ENCODE measurements at regions not wholly inside any gene's neighbourhood (a gene's known extent, or its start where the extent isn't known, plus 50 kb on each side); places are given as distances from the start of the nearest gene placed in this dataset.

DNA sequence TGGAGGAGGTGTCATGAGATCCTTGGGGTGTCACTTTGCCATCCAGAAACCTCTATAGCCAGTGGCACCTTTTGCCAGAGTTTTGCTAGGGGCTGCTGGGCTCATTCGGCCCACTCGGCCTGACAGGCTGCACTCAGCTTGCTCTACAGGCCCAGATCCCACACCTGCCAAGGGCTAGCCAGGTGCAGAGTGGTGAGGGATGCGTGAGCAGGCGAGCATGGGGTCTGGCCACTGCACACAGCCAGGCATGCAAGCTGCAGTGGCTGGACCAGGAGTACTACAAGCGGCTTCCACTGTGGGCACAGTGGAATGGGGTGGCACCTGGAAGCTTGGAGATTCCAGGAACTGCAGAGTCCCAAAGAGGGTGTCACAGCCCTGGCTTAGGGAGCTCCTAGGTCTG is 372.7 kb downstream of the CHSY3 start:
- Histone ChIP-seq H3K9me3 (ENCODE audit: low read depth, low read length) (no peaks in the 10 kb centered on the region), H3K4me3 (no peak overlapping the region), H3K36me3 (ENCODE audit: insufficient read depth, low read length) (no peaks in the 10 kb centered on the region), H3K9ac (ENCODE audit: insufficient read length) (no peak overlapping the region), H3K27ac (no peak overlapping the region)
- no peak for DNase-seq (ENCODE audit: low read depth, low spot score)
- TF ChIP-seq POLR2AphosphoS5 (IDR thresholded peaks at IDR 0.05; ENCODE audit: borderline replicate concordance, low read depth, low read length) = no peak
- TF ChIP-seq EZH2 (IDR thresholded peaks at IDR 0.05) = no peak
- TF ChIP-seq FOXP2 (optimal IDR thresholded peaks at IDR 0.05; ENCODE audit: control extremely low read depth, extremely low read length, insufficient read depth) = no peak

DNA sequence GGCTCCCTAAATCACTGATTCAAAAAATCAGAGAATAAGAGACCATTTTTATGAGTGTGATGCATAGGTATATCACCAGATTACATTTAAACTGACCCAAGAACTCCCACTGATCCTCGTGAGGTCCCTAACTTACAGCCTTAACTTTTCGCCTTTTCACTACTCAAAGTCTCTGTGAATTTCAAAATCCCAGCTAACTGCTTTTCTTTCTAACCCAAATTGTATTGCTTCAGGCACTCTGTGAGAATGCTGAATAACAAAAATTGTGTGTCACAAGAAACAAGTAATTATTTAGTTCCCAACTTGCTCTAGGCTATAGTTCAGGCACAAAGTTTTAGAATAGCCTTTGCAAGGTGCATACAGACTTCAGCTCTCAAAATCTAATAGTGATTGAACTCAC is 368.6 kb downstream of the CHSY3 start:
- TF ChIP-seq EZH2 (IDR thresholded peaks at IDR 0.05) (no peak), POLR2AphosphoS5 (IDR thresholded peaks at IDR 0.05; ENCODE audit: borderline replicate concordance, low read depth, low read length) (no peak), FOXP2 (optimal IDR thresholded peaks at IDR 0.05; ENCODE audit: control extremely low read depth, extremely low read length, insufficient read depth) (no peak)
- Histone ChIP-seq H3K9me3 (ENCODE audit: low read depth, low read length) (no peaks in the 10 kb centered on the region), H3K4me3 (no peak overlapping the region), H3K27ac (no peak overlapping the region), H3K36me3 (ENCODE audit: insufficient read depth, low read length) (no peaks in the 10 kb centered on the region), H3K9ac (ENCODE audit: insufficient read length) (no peak overlapping the region)
- DNase-seq (ENCODE audit: low read depth, low spot score) = no peak

DNA sequence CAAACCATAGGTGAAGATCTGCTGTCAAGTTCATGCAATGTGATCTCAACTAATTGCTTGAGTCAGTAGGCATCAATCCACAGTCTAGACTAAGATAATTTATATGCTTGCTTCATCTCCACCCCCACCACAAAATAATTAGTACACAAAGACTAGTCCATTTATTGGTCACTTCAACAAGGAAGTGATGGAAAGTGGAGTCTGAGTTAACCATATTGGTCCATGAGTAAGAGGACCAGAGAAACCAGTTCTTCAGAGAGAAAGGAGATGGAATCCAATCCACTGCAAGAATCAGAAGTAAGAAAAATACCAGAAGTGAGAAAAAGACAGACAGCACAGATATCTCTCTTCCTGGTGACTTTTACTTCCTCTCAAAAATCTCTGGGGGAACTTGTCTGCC is 366.5 kb downstream of the CHSY3 start:
- Histone ChIP-seq H3K9me3 (ENCODE audit: low read depth, low read length) (no peaks in the 10 kb centered on the region), H3K27ac (no peak overlapping the region), H3K9ac (ENCODE audit: insufficient read length) (no peak overlapping the region), H3K36me3 (ENCODE audit: insufficient read depth, low read length) (no peaks in the 10 kb centered on the region), H3K4me3 (no peak overlapping the region)
- no peak for DNase-seq (ENCODE audit: low read depth, low spot score)
- TF ChIP-seq POLR2AphosphoS5 (IDR thresholded peaks at IDR 0.05; ENCODE audit: borderline replicate concordance, low read depth, low read length) = no peak
- no peak for TF ChIP-seq EZH2 (IDR thresholded peaks at IDR 0.05)
- TF ChIP-seq FOXP2 (optimal IDR thresholded peaks at IDR 0.05; ENCODE audit: control extremely low read depth, extremely low read length, insufficient read depth) = no peak

DNA sequence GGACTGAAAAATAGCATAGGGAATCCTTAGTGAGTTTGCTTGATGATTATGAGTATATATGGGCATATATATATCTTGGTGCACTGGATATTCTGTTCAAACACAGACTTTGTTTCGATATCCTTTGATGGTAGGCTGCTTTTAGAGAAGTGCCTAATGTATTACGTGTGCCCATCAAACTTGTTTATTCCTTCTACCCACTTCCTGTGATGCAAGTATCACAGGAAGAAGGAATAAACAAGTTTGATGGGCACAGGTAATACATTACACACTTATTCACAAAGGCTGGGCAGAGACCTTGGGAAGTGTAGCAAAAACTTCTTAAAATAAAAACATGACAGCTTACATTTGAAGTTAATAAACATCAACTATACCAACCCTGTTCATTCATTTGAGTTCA is 364.2 kb downstream of the CHSY3 start:
- no peaks in the 10 kb centered on the region for H3K9me3 ChIP-seq (ENCODE audit: low read depth, low read length)
- no peak for DNase-seq (ENCODE audit: low read depth, low spot score)
- H3K36me3 ChIP-seq (ENCODE audit: insufficient read depth, low read length) = no peaks in the 10 kb centered on the region
- no peak overlapping the region for H3K9ac ChIP-seq (ENCODE audit: insufficient read length)
- no peak overlapping the region for H3K27ac ChIP-seq
- no peak overlapping the region for H3K4me3 ChIP-seq
- TF ChIP-seq POLR2AphosphoS5 (IDR thresholded peaks at IDR 0.05; ENCODE audit: borderline replicate concordance, low read depth, low read length) (no peak), EZH2 (IDR thresholded peaks at IDR 0.05) (no peak), FOXP2 (optimal IDR thresholded peaks at IDR 0.05; ENCODE audit: control extremely low read depth, extremely low read length, insufficient read depth) (no peak)

DNA sequence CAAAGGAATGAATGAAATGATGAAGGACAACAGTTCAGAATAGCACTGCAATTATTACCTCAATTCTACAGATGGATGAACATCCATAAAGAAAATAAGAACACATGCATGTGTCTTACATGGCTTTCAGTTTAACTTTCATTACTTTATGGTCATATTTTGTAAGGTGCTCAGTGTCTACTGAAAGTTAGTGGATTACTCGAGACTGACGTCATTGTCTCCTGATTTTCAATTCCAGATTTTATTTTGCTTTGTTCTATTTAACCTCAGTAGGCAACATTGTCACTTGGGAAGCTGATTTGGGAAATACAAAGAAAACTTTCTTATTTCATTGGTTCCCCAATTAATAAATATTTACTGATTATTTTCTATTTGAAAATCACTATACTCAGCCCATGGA is 363.7 kb downstream of the CHSY3 start:
- Histone ChIP-seq H3K9ac (ENCODE audit: insufficient read length) (no peak overlapping the region), H3K4me3 (no peak overlapping the region), H3K9me3 (ENCODE audit: low read depth, low read length) (no peaks in the 10 kb centered on the region), H3K36me3 (ENCODE audit: insufficient read depth, low read length) (no peaks in the 10 kb centered on the region), H3K27ac (no peak overlapping the region)
- no peak for DNase-seq (ENCODE audit: low read depth, low spot score)
- no peak for TF ChIP-seq FOXP2 (optimal IDR thresholded peaks at IDR 0.05; ENCODE audit: control extremely low read depth, extremely low read length, insufficient read depth)
- no peak for TF ChIP-seq EZH2 (IDR thresholded peaks at IDR 0.05)
- no peak for TF ChIP-seq POLR2AphosphoS5 (IDR thresholded peaks at IDR 0.05; ENCODE audit: borderline replicate concordance, low read depth, low read length)

DNA sequence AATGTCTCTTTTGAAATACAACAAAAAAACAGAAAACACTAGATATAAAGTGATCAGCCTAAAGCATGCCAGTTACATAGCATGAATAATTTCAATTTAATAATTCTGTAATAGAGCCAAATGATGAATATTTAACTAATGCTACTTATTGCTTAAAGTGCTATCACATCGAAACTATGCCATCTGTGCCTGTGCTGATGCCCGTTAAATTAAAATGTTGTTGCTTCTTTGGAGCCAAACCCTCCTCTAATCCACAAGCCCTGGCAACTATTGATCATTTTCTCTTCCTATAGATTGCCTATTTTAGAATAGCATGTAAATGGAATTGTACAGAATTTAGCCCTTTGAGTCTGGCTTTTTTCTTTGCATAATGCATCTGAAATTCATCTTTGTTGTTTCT is 356.2 kb downstream of the CHSY3 start:
- no peak overlapping the region for H3K4me3 ChIP-seq
- no peak overlapping the region for H3K27ac ChIP-seq
- no peak overlapping the region for H3K9ac ChIP-seq (ENCODE audit: insufficient read length)
- no peaks in the 10 kb centered on the region for H3K36me3 ChIP-seq (ENCODE audit: insufficient read depth, low read length)
- DNase-seq (ENCODE audit: low read depth, low spot score) = no peak
- TF ChIP-seq POLR2AphosphoS5 (IDR thresholded peaks at IDR 0.05; ENCODE audit: borderline replicate concordance, low read depth, low read length) (no peak), FOXP2 (optimal IDR thresholded peaks at IDR 0.05; ENCODE audit: control extremely low read depth, extremely low read length, insufficient read depth) (no peak), EZH2 (IDR thresholded peaks at IDR 0.05) (no peak)
- H3K9me3 ChIP-seq (ENCODE audit: low read depth, low read length) = no peaks in the 10 kb centered on the region

DNA sequence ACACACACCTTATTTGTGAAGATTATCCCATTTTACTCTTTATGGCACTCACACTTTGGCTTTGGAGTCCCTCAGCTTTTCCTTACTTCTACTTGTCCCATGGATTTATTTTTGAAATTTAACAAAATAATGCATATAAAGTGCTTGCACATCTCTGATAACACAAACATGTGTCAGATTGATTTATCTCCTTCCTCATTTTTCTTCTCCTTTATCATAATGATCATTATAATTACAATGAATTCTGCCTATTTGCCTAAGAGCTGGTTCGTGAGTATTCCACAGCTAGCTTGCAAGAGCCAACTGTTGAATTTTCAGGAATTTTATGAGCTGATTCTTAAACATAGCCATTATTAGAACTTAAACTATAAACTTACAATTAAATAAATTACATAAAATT is 347.7 kb downstream of the CHSY3 start:
- no peak overlapping the region for H3K9ac ChIP-seq (ENCODE audit: insufficient read length)
- no peak overlapping the region for H3K27ac ChIP-seq
- no peaks in the 10 kb centered on the region for H3K36me3 ChIP-seq (ENCODE audit: insufficient read depth, low read length)
- H3K9me3 ChIP-seq (ENCODE audit: low read depth, low read length) = no peaks in the 10 kb centered on the region
- no peak for DNase-seq (ENCODE audit: low read depth, low spot score)
- TF ChIP-seq FOXP2 (optimal IDR thresholded peaks at IDR 0.05; ENCODE audit: control extremely low read depth, extremely low read length, insufficient read depth) (no peak), POLR2AphosphoS5 (IDR thresholded peaks at IDR 0.05; ENCODE audit: borderline replicate concordance, low read depth, low read length) (no peak)
- no peak overlapping the region for H3K4me3 ChIP-seq

DNA sequence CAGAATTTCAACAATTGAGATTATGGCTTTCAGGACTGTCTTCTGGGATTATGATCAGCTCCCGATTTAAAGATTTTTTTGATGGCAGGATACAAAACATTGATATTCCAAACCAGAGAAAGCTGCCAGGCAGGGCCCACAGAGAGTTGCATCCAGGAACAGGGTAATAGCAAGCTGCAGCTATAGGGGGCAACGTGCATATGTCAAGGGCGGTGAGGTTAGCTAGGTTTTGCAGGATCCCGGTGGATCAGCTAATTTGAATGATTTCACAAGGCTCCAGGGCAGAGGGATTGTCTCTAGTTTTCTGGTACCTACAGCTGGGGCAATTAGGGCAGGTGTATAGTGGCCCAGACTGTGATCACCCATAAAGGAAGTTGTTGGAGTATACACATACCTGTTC is 339.4 kb downstream of the CHSY3 start:
- TF ChIP-seq FOXP2 (optimal IDR thresholded peaks at IDR 0.05; ENCODE audit: control extremely low read depth, extremely low read length, insufficient read depth) (no peak), POLR2AphosphoS5 (IDR thresholded peaks at IDR 0.05; ENCODE audit: borderline replicate concordance, low read depth, low read length) (no peak), EZH2 (IDR thresholded peaks at IDR 0.05) (no peak)
- Histone ChIP-seq H3K36me3 (ENCODE audit: insufficient read depth, low read length) (no peaks in the 10 kb centered on the region), H3K9me3 (ENCODE audit: low read depth, low read length) (no peaks in the 10 kb centered on the region), H3K9ac (ENCODE audit: insufficient read length) (no peak overlapping the region), H3K27ac (no peak overlapping the region), H3K4me3 (no peak overlapping the region)
- DNase-seq (ENCODE audit: low read depth, low spot score) = no peak

DNA sequence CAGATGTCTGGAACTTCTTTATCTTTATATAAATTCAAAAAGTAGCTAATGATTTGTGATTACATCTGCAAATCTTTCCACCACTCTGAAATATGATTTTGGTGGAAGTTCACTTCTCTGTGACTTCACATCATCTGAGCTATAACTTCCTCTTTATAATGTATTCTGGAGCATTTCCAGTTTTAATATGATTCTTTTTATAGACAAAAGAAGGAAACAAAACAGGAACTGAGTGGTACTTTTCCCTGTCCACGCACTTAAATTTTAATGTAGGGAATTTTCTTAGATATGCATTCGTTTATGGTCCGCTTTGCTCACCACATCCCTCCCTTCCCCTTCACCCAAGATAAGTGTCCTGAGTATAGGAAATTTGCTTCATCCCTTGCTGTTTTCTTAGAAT is 333.5 kb downstream of the CHSY3 start:
- Histone ChIP-seq H3K36me3 (ENCODE audit: insufficient read depth, low read length) (no peaks in the 10 kb centered on the region), H3K9me3 (ENCODE audit: low read depth, low read length) (no peaks in the 10 kb centered on the region), H3K4me3 (no peak overlapping the region), H3K9ac (ENCODE audit: insufficient read length) (no peak overlapping the region), H3K27ac (no peak overlapping the region)
- DNase-seq (ENCODE audit: low read depth, low spot score) = no peak
- no peak for TF ChIP-seq EZH2 (IDR thresholded peaks at IDR 0.05)
- no peak for TF ChIP-seq FOXP2 (optimal IDR thresholded peaks at IDR 0.05; ENCODE audit: control extremely low read depth, extremely low read length, insufficient read depth)
- no peak for TF ChIP-seq POLR2AphosphoS5 (IDR thresholded peaks at IDR 0.05; ENCODE audit: borderline replicate concordance, low read depth, low read length)
